ENCODE measurements at regions not wholly inside any gene's neighbourhood (a gene's known extent, or its start where the extent isn't known, plus 50 kb on each side); places are given as distances from the start of the nearest gene placed in this dataset.

DNA sequence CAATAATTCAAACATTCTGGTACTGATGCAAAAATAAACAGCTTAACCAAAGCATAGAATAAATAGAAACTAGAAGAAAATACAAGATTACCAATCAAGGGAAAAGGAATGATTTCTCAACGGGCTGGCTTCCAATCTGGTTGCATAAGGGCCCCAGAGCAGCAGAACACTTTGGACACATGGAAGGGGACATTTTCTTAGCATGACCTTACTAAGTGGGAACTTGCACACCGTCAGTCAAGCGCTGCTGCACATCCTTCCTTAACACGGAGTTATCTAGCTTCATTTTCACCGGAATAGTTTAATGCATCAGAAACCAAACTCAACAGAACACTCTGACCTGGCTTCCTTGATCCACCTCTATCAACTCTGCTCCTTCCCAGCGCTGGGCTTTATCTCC, 388.5 kb downstream of the VPS13C start:
- Histone ChIP-seq H3K27me3 (no peaks in the 10 kb centered on the region), H3K27ac (no peak overlapping the region), H3K36me3 (replicated peaks in 1 of 2; ENCODE audit: insufficient read depth in 1 of 2, low read depth in 2 of 2) (no peaks in the 10 kb centered on the region), H3K4me1 (no peaks in the 10 kb centered on the region), H3K4me3 (no peak overlapping the region), H3K9me3 (no peaks in the 10 kb centered on the region)
- TF ChIP-seq, protein P1, sequence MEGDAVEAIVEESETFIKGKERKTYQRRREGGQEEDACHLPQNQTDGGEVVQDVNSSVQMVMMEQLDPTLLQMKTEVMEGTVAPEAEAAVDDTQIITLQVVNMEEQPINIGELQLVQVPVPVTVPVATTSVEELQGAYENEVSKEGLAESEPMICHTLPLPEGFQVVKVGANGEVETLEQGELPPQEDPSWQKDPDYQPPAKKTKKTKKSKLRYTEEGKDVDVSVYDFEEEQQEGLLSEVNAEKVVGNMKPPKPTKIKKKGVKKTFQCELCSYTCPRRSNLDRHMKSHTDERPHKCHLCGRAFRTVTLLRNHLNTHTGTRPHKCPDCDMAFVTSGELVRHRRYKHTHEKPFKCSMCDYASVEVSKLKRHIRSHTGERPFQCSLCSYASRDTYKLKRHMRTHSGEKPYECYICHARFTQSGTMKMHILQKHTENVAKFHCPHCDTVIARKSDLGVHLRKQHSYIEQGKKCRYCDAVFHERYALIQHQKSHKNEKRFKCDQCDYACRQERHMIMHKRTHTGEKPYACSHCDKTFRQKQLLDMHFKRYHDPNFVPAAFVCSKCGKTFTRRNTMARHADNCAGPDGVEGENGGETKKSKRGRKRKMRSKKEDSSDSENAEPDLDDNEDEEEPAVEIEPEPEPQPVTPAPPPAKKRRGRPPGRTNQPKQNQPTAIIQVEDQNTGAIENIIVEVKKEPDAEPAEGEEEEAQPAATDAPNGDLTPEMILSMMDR (IDR thresholded peaks at IDR 0.05) = no peak
- no peak for TF ChIP-seq POLR2A (IDR thresholded peaks at IDR 0.05)
- DNase-seq = no peak
- intact Hi-C loops (cut with DNase I) = no loop called here
- WGBS, 2 donors = 55 to 60% methylated on average over 6 of the region's 6 CpGs
- no peak for ATAC-seq

DNA sequence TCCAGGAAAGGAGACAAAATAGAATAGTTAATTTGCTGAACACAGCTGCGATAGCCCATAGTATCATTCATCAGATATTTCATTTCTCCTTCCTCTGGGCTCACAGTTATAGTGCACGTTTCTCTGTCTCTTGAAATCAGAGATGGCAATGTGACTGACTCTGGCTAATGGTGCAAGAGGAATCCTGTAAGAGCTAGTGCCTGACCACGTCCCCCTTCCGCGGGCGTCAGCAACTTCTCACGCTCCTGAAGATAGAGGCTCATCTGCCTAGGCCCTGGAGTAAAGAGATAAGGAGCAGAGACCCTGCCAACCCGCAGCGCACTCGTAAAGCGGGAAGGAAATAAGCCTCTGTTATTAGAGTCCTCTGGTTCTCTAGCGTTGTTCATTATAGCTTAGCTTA, 391.8 kb downstream of the VPS13C start:
- no peaks in the 10 kb centered on the region for H3K27me3 ChIP-seq
- intact Hi-C loops (cut with DNase I) = no loop called here
- H3K27ac ChIP-seq = no peak overlapping the region
- no peaks in the 10 kb centered on the region for H3K9me3 ChIP-seq
- DNase-seq (no peak), ATAC-seq (no peak)
- WGBS, 2 donors = 62 to 79% methylated on average over 12 of the region's 12 CpGs
- no peaks in the 10 kb centered on the region for H3K36me3 ChIP-seq (replicated peaks in 1 of 2; ENCODE audit: insufficient read depth in 1 of 2, low read depth in 2 of 2)
- H3K4me3 ChIP-seq = no peak overlapping the region
- H3K4me1 ChIP-seq = no peaks in the 10 kb centered on the region
- TF ChIP-seq POLR2A (IDR thresholded peaks at IDR 0.05) = no peak
- TF ChIP-seq, protein P1 (IDR thresholded peaks at IDR 0.05) = no peak

DNA sequence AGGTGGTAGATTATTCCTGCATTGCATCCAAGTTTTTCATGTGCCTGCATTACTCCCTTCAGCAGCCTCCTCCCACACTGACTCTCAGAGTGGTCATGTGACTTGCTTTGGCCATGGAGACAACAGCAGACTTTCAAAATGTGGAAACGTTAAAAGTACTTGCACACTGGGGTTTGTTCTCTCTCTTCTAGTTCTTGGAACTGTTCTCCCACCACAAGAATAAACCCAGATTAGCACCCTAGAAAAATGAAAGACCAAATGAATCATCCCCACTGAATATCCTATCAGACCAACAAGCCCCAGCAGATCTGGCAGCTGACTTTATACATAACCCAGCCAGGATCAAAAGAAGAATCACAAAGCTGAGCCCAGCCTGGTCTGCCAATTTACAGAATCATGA, 398.5 kb downstream of the VPS13C start:
- intact Hi-C loops (cut with DNase I) = no loop called here
- H3K9me3 ChIP-seq = no peaks in the 10 kb centered on the region
- no peaks in the 10 kb centered on the region for H3K4me1 ChIP-seq
- no peak for TF ChIP-seq POLR2A (IDR thresholded peaks at IDR 0.05)
- TF ChIP-seq, protein P1 (IDR thresholded peaks at IDR 0.05) = no peak
- no peaks in the 10 kb centered on the region for H3K36me3 ChIP-seq (replicated peaks in 1 of 2; ENCODE audit: insufficient read depth in 1 of 2, low read depth in 2 of 2)
- H3K27ac ChIP-seq = no peak overlapping the region
- no peak overlapping the region for H3K4me3 ChIP-seq
- peak in 1 of 4 donors; percentile 11 for DNase-seq
- no peak for ATAC-seq
- 25 to 41% methylated on average over 1 of the region's 1 CpG for WGBS, 2 donors
- no peaks in the 10 kb centered on the region for H3K27me3 ChIP-seq

DNA sequence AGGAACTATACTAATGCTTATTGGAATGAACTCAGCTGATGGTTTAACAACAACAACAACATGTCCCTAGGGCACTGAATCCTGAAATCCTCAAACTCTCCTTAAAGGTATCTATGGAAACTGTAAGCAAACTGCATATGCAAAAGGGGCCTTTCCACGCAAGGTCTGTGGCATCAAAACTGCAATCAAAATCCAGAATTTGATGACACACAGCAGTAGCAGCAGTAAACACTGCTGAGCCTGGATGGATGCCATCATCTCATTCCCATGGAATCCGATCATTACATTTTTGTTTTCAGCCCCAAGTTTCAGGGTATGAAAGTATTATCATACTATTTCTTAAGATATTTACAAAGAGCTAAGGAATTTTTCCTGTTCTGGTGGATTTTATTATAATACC, 399.7 kb downstream of the VPS13C start:
- Histone ChIP-seq H3K4me3 (no peak overlapping the region), H3K36me3 (replicated peaks in 1 of 2; ENCODE audit: insufficient read depth in 1 of 2, low read depth in 2 of 2) (no peaks in the 10 kb centered on the region), H3K27me3 (no peaks in the 10 kb centered on the region), H3K9me3 (no peaks in the 10 kb centered on the region), H3K27ac (no peak overlapping the region), H3K4me1 (no peaks in the 10 kb centered on the region)
- TF ChIP-seq, protein P1 (IDR thresholded peaks at IDR 0.05) = no peak
- no peak for TF ChIP-seq POLR2A (IDR thresholded peaks at IDR 0.05)
- 72 to 85% methylated on average over 2 of the region's 2 CpGs for WGBS, 2 donors
- ATAC-seq = no peak
- intact Hi-C loops (cut with DNase I) = no loop called here
- peak in 1 of 4 donors; percentile 18 for DNase-seq

DNA sequence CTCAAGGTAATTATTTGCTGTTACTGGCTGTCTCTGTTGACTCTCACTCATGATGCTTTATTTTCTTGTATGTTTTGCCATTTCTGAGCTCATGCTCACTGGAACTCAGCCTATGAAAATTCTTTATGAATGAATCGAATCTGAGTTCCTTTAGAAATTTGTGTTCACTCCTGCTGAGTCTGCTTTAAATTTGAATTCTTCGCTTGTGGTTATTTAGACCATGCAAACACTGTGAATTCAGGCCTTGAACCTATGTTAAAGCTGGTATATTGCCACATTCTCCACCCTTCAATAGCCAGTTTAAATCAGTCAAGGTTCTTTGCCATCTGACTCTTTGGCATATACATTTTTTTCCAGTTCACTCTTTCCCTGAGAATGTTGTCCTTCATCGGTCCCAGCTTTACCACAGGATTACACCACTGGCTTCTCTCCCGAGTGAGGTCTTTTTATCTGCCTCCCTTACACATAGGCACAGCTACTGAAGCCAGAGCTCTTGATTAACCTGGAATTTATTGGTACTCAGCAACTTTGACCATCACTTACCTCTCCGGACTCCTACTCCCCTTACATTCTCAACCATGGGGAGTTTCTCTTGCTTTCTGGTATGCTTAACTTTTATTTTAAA, 400.6 kb downstream of the VPS13C start:
- H3K4me3 ChIP-seq = no peak overlapping the region
- DNase-seq = no peak
- TF ChIP-seq POLR2A (IDR thresholded peaks at IDR 0.05) = no peak
- TF ChIP-seq, protein P1 (IDR thresholded peaks at IDR 0.05) = no peak
- ATAC-seq = no peak
- no peaks in the 10 kb centered on the region for H3K27me3 ChIP-seq
- no peak overlapping the region for H3K27ac ChIP-seq
- 75 to 80% methylated on average over 5 of the region's 5 CpGs for WGBS, 2 donors
- intact Hi-C loops (cut with DNase I) = no loop called here
- H3K4me1 ChIP-seq = no peaks in the 10 kb centered on the region
- no peaks in the 10 kb centered on the region for H3K9me3 ChIP-seq
- no peaks in the 10 kb centered on the region for H3K36me3 ChIP-seq (replicated peaks in 1 of 2; ENCODE audit: insufficient read depth in 1 of 2, low read depth in 2 of 2)

Measured in body of pancreas (tissue), 4 donors.